ENCODE measurements at regions not wholly inside any gene's neighbourhood (a gene's known extent, or its start where the extent isn't known, plus 50 kb on each side); places are given as distances from the start of the nearest gene placed in this dataset.

DNA sequence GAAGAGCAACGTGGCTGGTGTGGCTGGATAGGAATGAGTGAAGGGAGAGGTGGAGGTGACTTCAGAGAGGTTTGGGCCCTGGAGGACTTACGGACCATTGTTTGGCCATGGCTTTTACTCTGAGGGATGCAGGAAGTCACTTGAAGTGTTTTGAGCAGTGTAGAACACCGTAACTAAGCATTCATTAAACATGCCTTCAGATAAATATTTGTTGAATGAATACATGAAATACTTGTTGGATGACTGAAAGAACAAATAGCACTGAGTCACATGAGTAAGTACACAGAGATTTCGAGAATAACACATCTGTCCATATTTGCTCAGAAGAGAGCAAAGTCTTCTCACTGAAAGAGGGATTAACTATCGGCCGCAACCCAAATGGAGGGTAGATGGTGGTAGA is 182.7 kb upstream of the SNX19 start (continued):
- TF ChIP-seq, protein P1, sequence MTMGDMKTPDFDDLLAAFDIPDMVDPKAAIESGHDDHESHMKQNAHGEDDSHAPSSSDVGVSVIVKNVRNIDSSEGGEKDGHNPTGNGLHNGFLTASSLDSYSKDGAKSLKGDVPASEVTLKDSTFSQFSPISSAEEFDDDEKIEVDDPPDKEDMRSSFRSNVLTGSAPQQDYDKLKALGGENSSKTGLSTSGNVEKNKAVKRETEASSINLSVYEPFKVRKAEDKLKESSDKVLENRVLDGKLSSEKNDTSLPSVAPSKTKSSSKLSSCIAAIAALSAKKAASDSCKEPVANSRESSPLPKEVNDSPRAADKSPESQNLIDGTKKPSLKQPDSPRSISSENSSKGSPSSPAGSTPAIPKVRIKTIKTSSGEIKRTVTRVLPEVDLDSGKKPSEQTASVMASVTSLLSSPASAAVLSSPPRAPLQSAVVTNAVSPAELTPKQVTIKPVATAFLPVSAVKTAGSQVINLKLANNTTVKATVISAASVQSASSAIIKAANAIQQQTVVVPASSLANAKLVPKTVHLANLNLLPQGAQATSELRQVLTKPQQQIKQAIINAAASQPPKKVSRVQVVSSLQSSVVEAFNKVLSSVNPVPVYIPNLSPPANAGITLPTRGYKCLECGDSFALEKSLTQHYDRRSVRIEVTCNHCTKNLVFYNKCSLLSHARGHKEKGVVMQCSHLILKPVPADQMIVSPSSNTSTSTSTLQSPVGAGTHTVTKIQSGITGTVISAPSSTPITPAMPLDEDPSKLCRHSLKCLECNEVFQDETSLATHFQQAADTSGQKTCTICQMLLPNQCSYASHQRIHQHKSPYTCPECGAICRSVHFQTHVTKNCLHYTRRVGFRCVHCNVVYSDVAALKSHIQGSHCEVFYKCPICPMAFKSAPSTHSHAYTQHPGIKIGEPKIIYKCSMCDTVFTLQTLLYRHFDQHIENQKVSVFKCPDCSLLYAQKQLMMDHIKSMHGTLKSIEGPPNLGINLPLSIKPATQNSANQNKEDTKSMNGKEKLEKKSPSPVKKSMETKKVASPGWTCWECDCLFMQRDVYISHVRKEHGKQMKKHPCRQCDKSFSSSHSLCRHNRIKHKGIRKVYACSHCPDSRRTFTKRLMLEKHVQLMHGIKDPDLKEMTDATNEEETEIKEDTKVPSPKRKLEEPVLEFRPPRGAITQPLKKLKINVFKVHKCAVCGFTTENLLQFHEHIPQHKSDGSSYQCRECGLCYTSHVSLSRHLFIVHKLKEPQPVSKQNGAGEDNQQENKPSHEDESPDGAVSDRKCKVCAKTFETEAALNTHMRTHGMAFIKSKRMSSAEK (CRISPR knock-in tag; IDR thresholded peaks at IDR 0.05; ENCODE audit: borderline replicate concordance), result no peak
- no peak for TF ChIP-seq CREM (CRISPR knock-in tag; IDR thresholded peaks at IDR 0.05)
- TF ChIP-seq, protein P2, sequence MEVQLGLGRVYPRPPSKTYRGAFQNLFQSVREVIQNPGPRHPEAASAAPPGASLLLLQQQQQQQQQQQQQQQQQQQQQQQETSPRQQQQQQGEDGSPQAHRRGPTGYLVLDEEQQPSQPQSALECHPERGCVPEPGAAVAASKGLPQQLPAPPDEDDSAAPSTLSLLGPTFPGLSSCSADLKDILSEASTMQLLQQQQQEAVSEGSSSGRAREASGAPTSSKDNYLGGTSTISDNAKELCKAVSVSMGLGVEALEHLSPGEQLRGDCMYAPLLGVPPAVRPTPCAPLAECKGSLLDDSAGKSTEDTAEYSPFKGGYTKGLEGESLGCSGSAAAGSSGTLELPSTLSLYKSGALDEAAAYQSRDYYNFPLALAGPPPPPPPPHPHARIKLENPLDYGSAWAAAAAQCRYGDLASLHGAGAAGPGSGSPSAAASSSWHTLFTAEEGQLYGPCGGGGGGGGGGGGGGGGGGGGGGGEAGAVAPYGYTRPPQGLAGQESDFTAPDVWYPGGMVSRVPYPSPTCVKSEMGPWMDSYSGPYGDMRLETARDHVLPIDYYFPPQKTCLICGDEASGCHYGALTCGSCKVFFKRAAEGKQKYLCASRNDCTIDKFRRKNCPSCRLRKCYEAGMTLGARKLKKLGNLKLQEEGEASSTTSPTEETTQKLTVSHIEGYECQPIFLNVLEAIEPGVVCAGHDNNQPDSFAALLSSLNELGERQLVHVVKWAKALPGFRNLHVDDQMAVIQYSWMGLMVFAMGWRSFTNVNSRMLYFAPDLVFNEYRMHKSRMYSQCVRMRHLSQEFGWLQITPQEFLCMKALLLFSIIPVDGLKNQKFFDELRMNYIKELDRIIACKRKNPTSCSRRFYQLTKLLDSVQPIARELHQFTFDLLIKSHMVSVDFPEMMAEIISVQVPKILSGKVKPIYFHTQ (CRISPR knock-in tag; IDR thresholded peaks at IDR 0.05), result no peak
- TF ChIP-seq, protein P3, sequence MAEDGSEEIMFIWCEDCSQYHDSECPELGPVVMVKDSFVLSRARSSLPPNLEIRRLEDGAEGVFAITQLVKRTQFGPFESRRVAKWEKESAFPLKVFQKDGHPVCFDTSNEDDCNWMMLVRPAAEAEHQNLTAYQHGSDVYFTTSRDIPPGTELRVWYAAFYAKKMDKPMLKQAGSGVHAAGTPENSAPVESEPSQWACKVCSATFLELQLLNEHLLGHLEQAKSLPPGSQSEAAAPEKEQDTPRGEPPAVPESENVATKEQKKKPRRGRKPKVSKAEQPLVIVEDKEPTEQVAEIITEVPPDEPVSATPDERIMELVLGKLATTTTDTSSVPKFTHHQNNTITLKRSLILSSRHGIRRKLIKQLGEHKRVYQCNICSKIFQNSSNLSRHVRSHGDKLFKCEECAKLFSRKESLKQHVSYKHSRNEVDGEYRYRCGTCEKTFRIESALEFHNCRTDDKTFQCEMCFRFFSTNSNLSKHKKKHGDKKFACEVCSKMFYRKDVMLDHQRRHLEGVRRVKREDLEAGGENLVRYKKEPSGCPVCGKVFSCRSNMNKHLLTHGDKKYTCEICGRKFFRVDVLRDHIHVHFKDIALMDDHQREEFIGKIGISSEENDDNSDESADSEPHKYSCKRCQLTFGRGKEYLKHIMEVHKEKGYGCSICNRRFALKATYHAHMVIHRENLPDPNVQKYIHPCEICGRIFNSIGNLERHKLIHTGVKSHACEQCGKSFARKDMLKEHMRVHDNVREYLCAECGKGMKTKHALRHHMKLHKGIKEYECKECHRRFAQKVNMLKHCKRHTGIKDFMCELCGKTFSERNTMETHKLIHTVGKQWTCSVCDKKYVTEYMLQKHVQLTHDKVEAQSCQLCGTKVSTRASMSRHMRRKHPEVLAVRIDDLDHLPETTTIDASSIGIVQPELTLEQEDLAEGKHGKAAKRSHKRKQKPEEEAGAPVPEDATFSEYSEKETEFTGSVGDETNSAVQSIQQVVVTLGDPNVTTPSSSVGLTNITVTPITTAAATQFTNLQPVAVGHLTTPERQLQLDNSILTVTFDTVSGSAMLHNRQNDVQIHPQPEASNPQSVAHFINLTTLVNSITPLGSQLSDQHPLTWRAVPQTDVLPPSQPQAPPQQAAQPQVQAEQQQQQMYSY (CRISPR knock-in tag; IDR thresholded peaks at IDR 0.05), result no peak
- TF ChIP-seq, protein P4, sequence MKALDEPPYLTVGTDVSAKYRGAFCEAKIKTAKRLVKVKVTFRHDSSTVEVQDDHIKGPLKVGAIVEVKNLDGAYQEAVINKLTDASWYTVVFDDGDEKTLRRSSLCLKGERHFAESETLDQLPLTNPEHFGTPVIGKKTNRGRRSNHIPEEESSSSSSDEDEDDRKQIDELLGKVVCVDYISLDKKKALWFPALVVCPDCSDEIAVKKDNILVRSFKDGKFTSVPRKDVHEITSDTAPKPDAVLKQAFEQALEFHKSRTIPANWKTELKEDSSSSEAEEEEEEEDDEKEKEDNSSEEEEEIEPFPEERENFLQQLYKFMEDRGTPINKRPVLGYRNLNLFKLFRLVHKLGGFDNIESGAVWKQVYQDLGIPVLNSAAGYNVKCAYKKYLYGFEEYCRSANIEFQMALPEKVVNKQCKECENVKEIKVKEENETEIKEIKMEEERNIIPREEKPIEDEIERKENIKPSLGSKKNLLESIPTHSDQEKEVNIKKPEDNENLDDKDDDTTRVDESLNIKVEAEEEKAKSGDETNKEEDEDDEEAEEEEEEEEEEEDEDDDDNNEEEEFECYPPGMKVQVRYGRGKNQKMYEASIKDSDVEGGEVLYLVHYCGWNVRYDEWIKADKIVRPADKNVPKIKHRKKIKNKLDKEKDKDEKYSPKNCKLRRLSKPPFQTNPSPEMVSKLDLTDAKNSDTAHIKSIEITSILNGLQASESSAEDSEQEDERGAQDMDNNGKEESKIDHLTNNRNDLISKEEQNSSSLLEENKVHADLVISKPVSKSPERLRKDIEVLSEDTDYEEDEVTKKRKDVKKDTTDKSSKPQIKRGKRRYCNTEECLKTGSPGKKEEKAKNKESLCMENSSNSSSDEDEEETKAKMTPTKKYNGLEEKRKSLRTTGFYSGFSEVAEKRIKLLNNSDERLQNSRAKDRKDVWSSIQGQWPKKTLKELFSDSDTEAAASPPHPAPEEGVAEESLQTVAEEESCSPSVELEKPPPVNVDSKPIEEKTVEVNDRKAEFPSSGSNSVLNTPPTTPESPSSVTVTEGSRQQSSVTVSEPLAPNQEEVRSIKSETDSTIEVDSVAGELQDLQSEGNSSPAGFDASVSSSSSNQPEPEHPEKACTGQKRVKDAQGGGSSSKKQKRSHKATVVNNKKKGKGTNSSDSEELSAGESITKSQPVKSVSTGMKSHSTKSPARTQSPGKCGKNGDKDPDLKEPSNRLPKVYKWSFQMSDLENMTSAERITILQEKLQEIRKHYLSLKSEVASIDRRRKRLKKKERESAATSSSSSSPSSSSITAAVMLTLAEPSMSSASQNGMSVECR (CRISPR knock-in tag; IDR thresholded peaks at IDR 0.05; ENCODE audit: borderline replicate concordance), result no peak
- TF ChIP-seq, protein P5, sequence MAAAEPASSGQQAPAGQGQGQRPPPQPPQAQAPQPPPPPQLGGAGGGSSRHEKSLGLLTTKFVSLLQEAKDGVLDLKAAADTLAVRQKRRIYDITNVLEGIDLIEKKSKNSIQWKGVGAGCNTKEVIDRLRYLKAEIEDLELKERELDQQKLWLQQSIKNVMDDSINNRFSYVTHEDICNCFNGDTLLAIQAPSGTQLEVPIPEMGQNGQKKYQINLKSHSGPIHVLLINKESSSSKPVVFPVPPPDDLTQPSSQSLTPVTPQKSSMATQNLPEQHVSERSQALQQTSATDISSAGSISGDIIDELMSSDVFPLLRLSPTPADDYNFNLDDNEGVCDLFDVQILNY (CRISPR knock-in tag; IDR thresholded peaks at IDR 0.05), result no peak

DNA sequence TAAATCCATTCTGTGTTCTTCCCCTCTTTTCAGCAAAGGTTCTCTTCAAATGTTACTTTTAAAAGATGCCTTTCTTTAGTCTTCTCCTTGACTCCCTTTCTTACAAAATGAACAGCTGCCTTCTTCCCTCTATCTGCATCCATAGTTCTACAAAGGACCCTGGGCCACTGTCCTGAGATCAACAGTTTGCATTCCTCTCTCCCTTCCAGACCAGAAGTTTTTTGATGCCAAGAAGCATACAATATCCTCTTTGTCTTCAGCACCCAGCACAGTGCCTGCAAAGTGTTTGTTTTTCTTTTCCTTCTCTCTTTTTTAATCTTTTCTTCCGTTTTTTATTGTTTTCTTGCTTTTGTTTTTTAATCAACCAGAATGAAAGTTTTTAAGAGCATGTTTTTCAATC is 183.5 kb upstream of the SNX19 start:
- H3K27ac Mint-ChIP-seq, result no peak overlapping the region
- peaks cover 19% of the 10 kb centered on the region for H3K4me1 Mint-ChIP-seq
- H3K4me3 Mint-ChIP-seq, result no peak overlapping the region
- POLR2A ChIA-PET, result no interaction called here
- H3K36me3 Mint-ChIP-seq, result peaks cover 5% of the 10 kb centered on the region; the same call in 1 of the 2 replicates
- ATAC-seq, result no peak
- CTCF ChIA-PET, result interaction anchor here (1.1 kb wide), 1 partner anchor 10 kb away, joined by 3 read pairs; no protein-coding TSS in a partner anchor
- no peaks in the 10 kb centered on the region for H3K27me3 Mint-ChIP-seq (ENCODE audit: low read depth)
- no peak for DNase-seq (ENCODE audit: low spot score)
- H3K9me3 Mint-ChIP-seq, result peaks cover 8% of the 10 kb centered on the region
- no peak for TF ChIP-seq JAZF1 (CRISPR knock-in tag; IDR thresholded peaks at IDR 0.05)
- no peak for TF ChIP-seq IRF2 (CRISPR knock-in tag; IDR thresholded peaks at IDR 0.05; ENCODE audit: borderline replicate concordance, low read depth)
- TF ChIP-seq, protein P3 (CRISPR knock-in tag; IDR thresholded peaks at IDR 0.05), result no peak
- TF ChIP-seq, protein P6, sequence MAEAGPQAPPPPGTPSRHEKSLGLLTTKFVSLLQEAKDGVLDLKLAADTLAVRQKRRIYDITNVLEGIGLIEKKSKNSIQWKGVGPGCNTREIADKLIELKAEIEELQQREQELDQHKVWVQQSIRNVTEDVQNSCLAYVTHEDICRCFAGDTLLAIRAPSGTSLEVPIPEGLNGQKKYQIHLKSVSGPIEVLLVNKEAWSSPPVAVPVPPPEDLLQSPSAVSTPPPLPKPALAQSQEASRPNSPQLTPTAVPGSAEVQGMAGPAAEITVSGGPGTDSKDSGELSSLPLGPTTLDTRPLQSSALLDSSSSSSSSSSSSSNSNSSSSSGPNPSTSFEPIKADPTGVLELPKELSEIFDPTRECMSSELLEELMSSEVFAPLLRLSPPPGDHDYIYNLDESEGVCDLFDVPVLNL (CRISPR knock-in tag; IDR thresholded peaks at IDR 0.05; ENCODE audit: borderline replicate concordance, low read depth), result no peak
- no peak for TF ChIP-seq RELA (CRISPR knock-in tag; IDR thresholded peaks at IDR 0.05; ENCODE audit: borderline replicate concordance)
- TF ChIP-seq ZNF423 (CRISPR knock-in tag; IDR thresholded peaks at IDR 0.05), result no peak
- TF ChIP-seq, protein P5 (CRISPR knock-in tag; IDR thresholded peaks at IDR 0.05), result no peak
- no peak for TF ChIP-seq ZNF416 (CRISPR knock-in tag; IDR thresholded peaks at IDR 0.05)
